Neural crest cell (in vitro differentiated cells): ENCODE measurements at regions not wholly inside any gene's neighbourhood (a gene's known extent, or its start where the extent isn't known, plus 50 kb on each side); places are given as distances from the start of the nearest gene placed in this dataset.

Experiments used
- DNase-seq: peaks from one replicate; pipeline ENCODE4 v3.0.0; 2021; ENCODE audit warnings: low read depth, mixed read lengths, low spot score
- H3K27ac Mint-ChIP-seq: one replicate; pipeline ENCODE4 v1.8.0; 2021; ENCODE audit warnings: mild to moderate bottlenecking, mixed read lengths; ENCODE audit not compliant: unreplicated experiment
- H3K27me3 Mint-ChIP-seq: 2 replicates; pipeline ENCODE4 v1.8.0; 2021; ENCODE audit warnings: low read depth, mild to moderate bottlenecking, mixed read lengths
- H3K36me3 Mint-ChIP-seq: 2 replicates; pipeline ENCODE4 v1.8.0; 2021; ENCODE audit warnings: low read depth, mild to moderate bottlenecking, mixed read lengths
- H3K4me1 Mint-ChIP-seq: 2 replicates; pipeline ENCODE4 v1.8.0; 2021; ENCODE audit warnings: mixed read lengths
- H3K4me3 Mint-ChIP-seq: one replicate; pipeline ENCODE4 v1.8.0; 2021; ENCODE audit warnings: mild to moderate bottlenecking, mixed read lengths
- H3K9me3 Mint-ChIP-seq: 2 replicates; pipeline ENCODE4 v1.8.0; 2021; ENCODE audit warnings: mixed read lengths
- TF ChIP-seq, protein P1 (sequence below): fragments of 200-600 bp; sonication (generic); conservative IDR thresholded peaks from 2 replicates; pipeline ENCODE4 v1.5.0; 2021; ENCODE audit warnings: antibody characterized with exemption, mild to moderate bottlenecking

- no peak for DNase-seq
- no peaks in the 10 kb centered on the region for H3K36me3 Mint-ChIP-seq
- TF ChIP-seq, protein P1, sequence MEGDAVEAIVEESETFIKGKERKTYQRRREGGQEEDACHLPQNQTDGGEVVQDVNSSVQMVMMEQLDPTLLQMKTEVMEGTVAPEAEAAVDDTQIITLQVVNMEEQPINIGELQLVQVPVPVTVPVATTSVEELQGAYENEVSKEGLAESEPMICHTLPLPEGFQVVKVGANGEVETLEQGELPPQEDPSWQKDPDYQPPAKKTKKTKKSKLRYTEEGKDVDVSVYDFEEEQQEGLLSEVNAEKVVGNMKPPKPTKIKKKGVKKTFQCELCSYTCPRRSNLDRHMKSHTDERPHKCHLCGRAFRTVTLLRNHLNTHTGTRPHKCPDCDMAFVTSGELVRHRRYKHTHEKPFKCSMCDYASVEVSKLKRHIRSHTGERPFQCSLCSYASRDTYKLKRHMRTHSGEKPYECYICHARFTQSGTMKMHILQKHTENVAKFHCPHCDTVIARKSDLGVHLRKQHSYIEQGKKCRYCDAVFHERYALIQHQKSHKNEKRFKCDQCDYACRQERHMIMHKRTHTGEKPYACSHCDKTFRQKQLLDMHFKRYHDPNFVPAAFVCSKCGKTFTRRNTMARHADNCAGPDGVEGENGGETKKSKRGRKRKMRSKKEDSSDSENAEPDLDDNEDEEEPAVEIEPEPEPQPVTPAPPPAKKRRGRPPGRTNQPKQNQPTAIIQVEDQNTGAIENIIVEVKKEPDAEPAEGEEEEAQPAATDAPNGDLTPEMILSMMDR: no peak
- no peak overlapping the region for H3K27ac Mint-ChIP-seq
- no peaks in the 10 kb centered on the region for H3K4me1 Mint-ChIP-seq
- H3K27me3 Mint-ChIP-seq: peaks cover 30% of the 10 kb centered on the region
- no peaks in the 10 kb centered on the region for H3K9me3 Mint-ChIP-seq
- no peak overlapping the region for H3K4me3 Mint-ChIP-seq
These were observed 185.0 kb upstream of the TOPAZ1 start for GRCh38 chr3:44056446-44057240.

GRCh38 chr3:44058022-44058867, 183.4 kb upstream of the TOPAZ1 start:
- Mint-ChIP-seq H3K27me3 (peaks cover 39% of the 10 kb centered on the region), H3K4me3 (no peak overlapping the region)
- no peak for DNase-seq

GRCh38 chr3:44058868-44059203, 182.8 kb upstream of the TOPAZ1 start:
- Mint-ChIP-seq H3K4me1 (no peaks in the 10 kb centered on the region), H3K27me3 (peaks cover 39% of the 10 kb centered on the region), H3K27ac (no peak overlapping the region), H3K9me3 (no peaks in the 10 kb centered on the region), H3K36me3 (no peaks in the 10 kb centered on the region), H3K4me3 (no peak overlapping the region)
- no peak for DNase-seq
- TF ChIP-seq, protein P1: no peak

More at GRCh38 chr3:44058022-44058867, 183.4 kb upstream of the TOPAZ1 start:
- Mint-ChIP-seq H3K36me3 (no peaks in the 10 kb centered on the region), H3K4me1 (no peaks in the 10 kb centered on the region), H3K9me3 (no peaks in the 10 kb centered on the region), H3K27ac (no peak overlapping the region)
- TF ChIP-seq, protein P1: no peak

GRCh38 chr3:44060164-44060563, 181.5 kb upstream of the TOPAZ1 start:
- no peaks in the 10 kb centered on the region for H3K9me3 Mint-ChIP-seq
- no peak overlapping the region for H3K27ac Mint-ChIP-seq
- H3K36me3 Mint-ChIP-seq: no peaks in the 10 kb centered on the region
- TF ChIP-seq, protein P1: no peak
- DNase-seq: no peak
- H3K4me3 Mint-ChIP-seq: no peak overlapping the region
- H3K27me3 Mint-ChIP-seq: peaks cover 39% of the 10 kb centered on the region
- H3K4me1 Mint-ChIP-seq: no peaks in the 10 kb centered on the region

DNA sequence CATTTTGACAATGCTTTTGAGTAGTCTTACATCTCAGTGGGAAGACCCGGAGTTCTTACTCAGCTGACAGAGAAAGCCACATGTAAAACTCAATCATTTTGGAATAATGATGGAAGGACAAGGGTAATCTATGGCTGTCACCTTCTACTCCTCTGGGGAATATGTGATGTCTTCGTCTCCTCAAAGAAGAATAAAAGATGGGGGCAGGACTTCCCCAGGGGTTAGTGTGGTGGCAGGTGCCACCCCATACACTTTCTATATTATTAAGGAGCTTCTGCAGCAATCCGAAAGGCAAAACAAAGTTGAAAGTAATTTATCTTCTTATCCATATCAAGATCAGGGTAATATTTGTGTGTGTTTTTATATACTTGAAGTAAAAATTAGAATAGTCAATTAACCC, 180.4 kb upstream of the TOPAZ1 start:
- Mint-ChIP-seq H3K36me3 (no peaks in the 10 kb centered on the region), H3K4me1 (no peaks in the 10 kb centered on the region), H3K9me3 (no peaks in the 10 kb centered on the region), H3K27me3 (peaks cover 39% of the 10 kb centered on the region), H3K27ac (no peak overlapping the region), H3K4me3 (no peak overlapping the region)
- DNase-seq: no peak
- TF ChIP-seq, protein P1: no peak
